KMS-11 (cell line): ENCODE measurements at regions not wholly inside any gene's neighbourhood (a gene's known extent, or its start where the extent isn't known, plus 50 kb on each side); places are given as distances from the start of the nearest gene placed in this dataset.

ENCODE experiments used
- H2AFZ ChIP-seq: fragments of 200-600 bp; sonication (generic); 2 replicates; pipeline ENCODE4 v1.6.1; 2016; ENCODE audit warnings: antibody characterized with exemption, mixed run types, low read depth
- H3K27ac ChIP-seq: fragments of 200-600 bp; sonication (generic); 2 replicates; pipeline ENCODE4 v1.6.1; 2016; ENCODE audit warnings: mild to moderate bottlenecking, mixed run types
- H3K27me3 ChIP-seq: fragments of 200-600 bp; sonication (generic); 2 replicates; pipeline ENCODE4 v1.6.1; 2017; ENCODE audit warnings: mild to moderate bottlenecking, low read depth, mixed run types, moderate library complexity; ENCODE audit not compliant: insufficient read depth
- H3K36me3 ChIP-seq: fragments of 200-600 bp; sonication (generic); 2 replicates; pipeline ENCODE4 v1.6.1; 2017; ENCODE audit warnings: mild to moderate bottlenecking, mixed run types; ENCODE audit not compliant: insufficient read depth
- H3K4me1 ChIP-seq: fragments of 200-600 bp; sonication (generic); 2 replicates; pipeline ENCODE4 v1.6.1; 2016; ENCODE audit warnings: mild to moderate bottlenecking, low read depth, mixed run types; ENCODE audit not compliant: poor library complexity, severe bottlenecking
- H3K4me2 ChIP-seq: fragments of 200-600 bp; sonication (generic); 2 replicates; pipeline ENCODE4 v1.7.0; 2016; ENCODE audit warnings: mild to moderate bottlenecking, mixed run types
- H3K4me3 ChIP-seq: fragments of 200-600 bp; sonication (generic); IDR thresholded peaks from 2 replicates; pipeline ENCODE4 v1.6.1; 2017; ENCODE audit warnings: low read depth, low read length, mixed read lengths; ENCODE audit not compliant: insufficient read depth
- H3K79me2 ChIP-seq: fragments of 200-600 bp; sonication (generic); 2 replicates; pipeline ENCODE4 v1.6.1; 2016; ENCODE audit warnings: low read depth, mixed run types; ENCODE audit not compliant: insufficient read depth
- H3K9ac ChIP-seq: fragments of 200-600 bp; sonication (generic); 2 replicates; pipeline ENCODE4 v1.6.1; 2016; ENCODE audit warnings: mild to moderate bottlenecking, mixed run types
- H4K20me1 ChIP-seq: fragments of 200-600 bp; sonication (generic); 2 replicates; pipeline ENCODE4 v1.6.1; 2016; ENCODE audit warnings: mild to moderate bottlenecking, mixed run types; ENCODE audit not compliant: insufficient read depth
- TF ChIP-seq, protein P1 (sequence below): fragments of 200-600 bp; sonication (generic); conservative IDR thresholded peaks from 2 replicates; pipeline ENCODE4 v1.6.1; 2017; ENCODE audit warnings: low read depth, mild to moderate bottlenecking, antibody characterized with exemption, low read length, moderate library complexity, mixed read lengths

DNA sequence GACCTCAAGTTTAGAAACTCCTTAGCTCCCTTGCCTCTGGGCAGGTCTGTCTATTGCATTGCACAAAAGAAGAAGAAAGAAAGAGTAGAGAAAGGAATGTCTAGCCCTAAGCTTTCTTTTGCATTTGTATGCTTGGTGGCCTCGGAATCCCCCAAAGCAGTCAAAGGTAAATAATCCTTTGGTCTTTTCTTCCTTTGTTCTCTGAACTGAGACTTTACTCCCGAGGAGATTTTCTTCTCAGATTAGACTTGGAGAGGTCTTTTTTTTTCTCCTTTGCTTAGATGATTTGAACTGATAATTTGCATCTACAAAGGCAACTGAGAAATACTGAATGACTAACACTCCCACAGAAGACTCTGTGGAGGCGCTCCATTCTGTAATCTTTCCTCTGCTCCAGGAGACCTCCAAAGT, 93.2 kb downstream of the AKR1D1 start:
- Histone ChIP-seq H3K79me2 (no peaks in the 10 kb centered on the region), H4K20me1 (no peaks in the 10 kb centered on the region), H3K4me1 (peaks cover 8% of the 10 kb centered on the region), H3K4me2 (no peak overlapping the region), H2AFZ (no peak overlapping the region), H3K4me3 (no peak overlapping the region), H3K36me3 (no peaks in the 10 kb centered on the region), H3K27me3 (peaks cover 37% of the 10 kb centered on the region), H3K9ac (no peak overlapping the region), H3K27ac (no peak overlapping the region)
- TF ChIP-seq, protein P1, sequence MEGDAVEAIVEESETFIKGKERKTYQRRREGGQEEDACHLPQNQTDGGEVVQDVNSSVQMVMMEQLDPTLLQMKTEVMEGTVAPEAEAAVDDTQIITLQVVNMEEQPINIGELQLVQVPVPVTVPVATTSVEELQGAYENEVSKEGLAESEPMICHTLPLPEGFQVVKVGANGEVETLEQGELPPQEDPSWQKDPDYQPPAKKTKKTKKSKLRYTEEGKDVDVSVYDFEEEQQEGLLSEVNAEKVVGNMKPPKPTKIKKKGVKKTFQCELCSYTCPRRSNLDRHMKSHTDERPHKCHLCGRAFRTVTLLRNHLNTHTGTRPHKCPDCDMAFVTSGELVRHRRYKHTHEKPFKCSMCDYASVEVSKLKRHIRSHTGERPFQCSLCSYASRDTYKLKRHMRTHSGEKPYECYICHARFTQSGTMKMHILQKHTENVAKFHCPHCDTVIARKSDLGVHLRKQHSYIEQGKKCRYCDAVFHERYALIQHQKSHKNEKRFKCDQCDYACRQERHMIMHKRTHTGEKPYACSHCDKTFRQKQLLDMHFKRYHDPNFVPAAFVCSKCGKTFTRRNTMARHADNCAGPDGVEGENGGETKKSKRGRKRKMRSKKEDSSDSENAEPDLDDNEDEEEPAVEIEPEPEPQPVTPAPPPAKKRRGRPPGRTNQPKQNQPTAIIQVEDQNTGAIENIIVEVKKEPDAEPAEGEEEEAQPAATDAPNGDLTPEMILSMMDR, result no peak

DNA sequence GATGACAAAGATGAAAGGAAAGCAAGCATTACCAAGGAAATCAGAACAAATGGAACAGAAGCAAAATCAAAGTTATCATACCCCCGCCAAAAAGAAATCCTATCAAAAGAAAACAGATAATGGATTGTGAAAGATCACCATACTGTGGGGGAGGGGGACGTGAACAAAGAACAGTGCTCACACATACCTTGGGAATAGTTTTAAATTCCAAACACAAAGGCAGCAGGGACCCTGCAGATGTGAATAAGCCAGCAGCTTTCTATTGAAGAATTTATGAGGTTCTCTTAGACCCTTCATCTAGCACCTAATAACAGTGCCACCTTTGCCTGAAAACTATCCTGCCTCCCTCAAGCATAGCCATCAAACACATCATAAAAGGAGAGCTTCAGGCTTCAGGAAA, 94.0 kb downstream of the AKR1D1 start:
- Histone ChIP-seq H4K20me1 (no peaks in the 10 kb centered on the region), H3K27ac (no peak overlapping the region)

DNA sequence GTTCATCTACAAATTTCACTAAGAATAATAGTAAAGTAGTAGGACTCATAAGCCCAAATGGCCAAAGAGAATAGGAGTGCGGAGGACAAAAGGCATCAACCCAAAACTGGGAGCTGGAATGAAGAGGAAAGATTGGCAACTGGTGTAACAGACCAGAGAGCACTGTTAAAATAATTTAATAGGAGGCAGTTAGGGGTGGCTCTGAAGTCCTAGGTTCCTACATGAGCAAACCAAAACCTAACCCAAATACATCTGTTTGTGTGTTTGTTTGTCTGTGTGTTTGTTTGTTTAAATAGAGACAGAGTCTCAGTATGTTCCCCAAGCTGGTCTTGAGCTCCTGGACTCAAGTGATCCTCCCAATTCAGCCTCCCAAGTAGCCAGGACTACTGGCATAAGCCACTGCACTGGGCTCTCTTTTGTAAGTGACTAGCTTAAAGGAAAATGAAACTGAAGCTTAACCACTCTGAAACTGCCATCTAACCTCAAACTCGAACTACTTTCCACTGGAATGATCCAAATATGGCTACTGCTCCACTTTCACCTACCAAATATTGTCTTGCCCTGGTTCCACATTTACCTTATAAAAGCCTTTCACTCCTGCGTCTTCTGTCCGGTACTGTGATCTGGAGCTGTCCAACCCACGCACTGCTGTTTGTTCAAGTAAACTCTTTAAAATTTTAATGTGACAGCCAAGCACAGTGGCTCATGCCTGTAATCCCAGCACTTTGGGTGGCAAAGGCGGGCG, 94.9 kb downstream of the AKR1D1 start:
- TF ChIP-seq, protein P1, result no peak
- Histone ChIP-seq H3K27ac (no peak overlapping the region), H3K9ac (no peak overlapping the region), H3K79me2 (no peaks in the 10 kb centered on the region), H2AFZ (no peak overlapping the region), H3K4me3 (no peak overlapping the region), H3K4me2 (no peak overlapping the region), H3K4me1 (peaks cover 8% of the 10 kb centered on the region), H3K36me3 (no peaks in the 10 kb centered on the region), H3K27me3 (peaks cover 37% of the 10 kb centered on the region), H4K20me1 (no peaks in the 10 kb centered on the region)

More for the DNA sequence above, 94.0 kb downstream of the AKR1D1 start:
- Histone ChIP-seq H3K9ac (no peak overlapping the region), H3K4me3 (no peak overlapping the region), H3K27me3 (peaks cover 37% of the 10 kb centered on the region), H2AFZ (no peak overlapping the region), H3K4me2 (no peak overlapping the region), H3K36me3 (no peaks in the 10 kb centered on the region), H3K4me1 (peaks cover 8% of the 10 kb centered on the region), H3K79me2 (no peaks in the 10 kb centered on the region)
- TF ChIP-seq, protein P1, result no peak

DNA sequence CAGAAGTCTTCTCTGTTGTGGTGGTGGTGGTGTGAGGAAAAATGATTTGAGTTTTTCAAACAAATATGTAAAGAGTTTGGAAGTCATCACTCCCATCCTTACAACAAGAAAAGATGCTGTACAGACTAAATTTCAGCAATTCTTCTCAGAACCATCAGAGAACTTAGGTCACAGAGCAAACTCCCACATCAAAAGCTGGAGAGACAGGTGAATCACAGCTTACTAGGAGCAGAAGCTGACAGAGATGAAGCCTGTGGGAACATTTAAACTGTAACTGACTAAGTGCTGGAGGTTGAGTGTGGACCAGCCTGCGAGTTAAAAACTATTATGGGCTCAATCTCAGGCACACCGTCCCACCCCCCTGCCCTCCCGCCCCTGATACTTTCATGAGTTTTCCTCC, 97.3 kb downstream of the AKR1D1 start:
- Histone ChIP-seq H3K27ac (no peak overlapping the region), H3K9ac (no peak overlapping the region), H2AFZ (no peak overlapping the region), H3K36me3 (no peaks in the 10 kb centered on the region), H3K4me2 (no peak overlapping the region), H3K27me3 (peaks cover 31% of the 10 kb centered on the region), H3K4me3 (no peak overlapping the region), H3K4me1 (peaks cover 8% of the 10 kb centered on the region), H4K20me1 (no peaks in the 10 kb centered on the region), H3K79me2 (no peaks in the 10 kb centered on the region)
- TF ChIP-seq, protein P1, result no peak
